Parathyroid adenoma (tissue), 2 donors: ENCODE measurements at regions not wholly inside any gene's neighbourhood (a gene's known extent, or its start where the extent isn't known, plus 50 kb on each side); places are given as distances from the start of the nearest gene placed in this dataset.
"Not testable (repeated sequence)": the region's sequence is repeated elsewhere in the genome, so short reads cannot be mapped to it uniquely, and the experiment has no call there.

Experiments
- H2AFZ ChIP-seq: fragments of 300-600 bp; sonication (generic); one replicate; pipeline ENCODE4 v1.7.0; 2017; ENCODE audit warnings: antibody characterized with exemption, mild to moderate bottlenecking
- H3K27ac ChIP-seq: fragments of 300-600 bp; sonication (generic); one replicate; pipeline ENCODE4 v1.7.0; 2017
- H3K27me3 ChIP-seq: fragments of 300-600 bp; sonication (generic); one replicate; pipeline ENCODE4 v1.7.0; 2017; ENCODE audit warnings: low read length; ENCODE audit not compliant: control insufficient read depth, insufficient read depth
- H3K36me3 ChIP-seq: fragments of 300-600 bp; sonication (generic); one replicate; pipeline ENCODE4 v1.7.0; 2017; ENCODE audit warnings: low read length; ENCODE audit not compliant: control insufficient read depth, insufficient read depth
- H3K4me1 ChIP-seq: fragments of 300-600 bp; sonication (generic); one replicate; pipeline ENCODE4 v1.7.0; 2017; ENCODE audit warnings: control low read depth
- H3K4me2 ChIP-seq: fragments of 300-600 bp; sonication (generic); one replicate; pipeline ENCODE4 v1.7.0; 2017; ENCODE audit warnings: low read length
- H3K4me3 ChIP-seq: fragments of 300-600 bp; sonication (generic); one replicate; pipeline ENCODE4 v1.7.0; 2017; ENCODE audit warnings: low read depth, low read length
- H3K79me2 ChIP-seq: fragments of 300-600 bp; sonication (generic); one replicate; pipeline ENCODE4 v1.7.0; 2017; ENCODE audit warnings: control low read depth
- H3K9ac ChIP-seq: fragments of 300-600 bp; sonication (generic); one replicate; pipeline ENCODE4 v1.7.0; 2017; ENCODE audit warnings: mild to moderate bottlenecking
- H3K9me3 ChIP-seq: fragments of 300-600 bp; sonication (generic); one replicate; pipeline ENCODE4 v1.7.0; 2017; ENCODE audit warnings: low read length; ENCODE audit not compliant: control insufficient read depth
- TF ChIP-seq, protein P1 (sequence below): fragments of 300-600 bp; sonication (generic); IDR thresholded peaks from one replicate; pipeline ENCODE4 v1.7.0; 2017; ENCODE audit warnings: antibody characterized with exemption, mild to moderate bottlenecking
- donor health status: primary hyperparathyroidism.

DNA sequence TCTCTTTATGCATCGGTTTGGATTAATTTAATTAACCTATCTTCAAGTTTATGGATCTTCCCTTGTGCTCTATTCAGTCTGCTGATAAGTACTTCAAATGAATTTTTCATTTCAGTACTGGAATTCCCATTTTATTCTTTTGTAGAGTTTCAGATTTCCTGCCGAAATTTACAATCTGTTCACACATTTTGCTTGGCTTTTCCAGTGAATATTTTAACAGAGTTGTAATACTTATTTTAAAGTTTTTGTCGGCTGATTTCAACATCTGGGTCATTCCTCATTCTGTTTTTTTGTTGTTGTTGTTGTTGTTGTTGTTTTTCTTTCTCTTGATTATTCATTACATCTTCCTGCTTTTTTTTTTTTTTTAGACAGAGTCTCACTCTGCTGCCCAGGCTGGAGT is 89.9 kb upstream of the KCNMA1 start:
- Histone ChIP-seq H3K4me2 (no peak overlapping the region), H3K27me3 (no peaks in the 10 kb centered on the region), H2AFZ (no peak overlapping the region), H3K9ac (no peak overlapping the region), H3K9me3 (no peaks in the 10 kb centered on the region), H3K4me3 (no peak overlapping the region), H3K27ac (no peak overlapping the region), H3K36me3 (no peaks in the 10 kb centered on the region), H3K79me2 (no peaks in the 10 kb centered on the region), H3K4me1 (no peaks in the 10 kb centered on the region)
- TF ChIP-seq, protein P1, sequence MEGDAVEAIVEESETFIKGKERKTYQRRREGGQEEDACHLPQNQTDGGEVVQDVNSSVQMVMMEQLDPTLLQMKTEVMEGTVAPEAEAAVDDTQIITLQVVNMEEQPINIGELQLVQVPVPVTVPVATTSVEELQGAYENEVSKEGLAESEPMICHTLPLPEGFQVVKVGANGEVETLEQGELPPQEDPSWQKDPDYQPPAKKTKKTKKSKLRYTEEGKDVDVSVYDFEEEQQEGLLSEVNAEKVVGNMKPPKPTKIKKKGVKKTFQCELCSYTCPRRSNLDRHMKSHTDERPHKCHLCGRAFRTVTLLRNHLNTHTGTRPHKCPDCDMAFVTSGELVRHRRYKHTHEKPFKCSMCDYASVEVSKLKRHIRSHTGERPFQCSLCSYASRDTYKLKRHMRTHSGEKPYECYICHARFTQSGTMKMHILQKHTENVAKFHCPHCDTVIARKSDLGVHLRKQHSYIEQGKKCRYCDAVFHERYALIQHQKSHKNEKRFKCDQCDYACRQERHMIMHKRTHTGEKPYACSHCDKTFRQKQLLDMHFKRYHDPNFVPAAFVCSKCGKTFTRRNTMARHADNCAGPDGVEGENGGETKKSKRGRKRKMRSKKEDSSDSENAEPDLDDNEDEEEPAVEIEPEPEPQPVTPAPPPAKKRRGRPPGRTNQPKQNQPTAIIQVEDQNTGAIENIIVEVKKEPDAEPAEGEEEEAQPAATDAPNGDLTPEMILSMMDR: no peak

DNA sequence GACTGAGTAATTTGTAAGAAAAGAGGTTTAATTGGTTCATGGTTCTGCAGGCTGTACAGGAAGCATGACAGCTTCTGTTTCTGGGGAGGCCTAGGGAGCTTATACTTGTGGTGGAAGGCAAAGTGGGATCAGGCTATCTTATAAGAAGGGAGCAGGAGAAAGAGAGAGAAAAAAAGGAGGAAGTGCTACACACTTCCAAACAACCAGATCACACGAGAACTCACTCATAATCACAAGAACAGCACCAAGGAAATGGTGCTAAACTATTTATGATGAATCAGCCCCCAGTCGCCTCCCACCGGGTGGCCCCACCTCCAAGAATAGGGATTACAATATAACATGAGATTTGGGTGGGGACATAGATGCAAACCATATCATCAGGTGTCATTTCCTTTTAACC is 89.1 kb upstream of the KCNMA1 start:
- TF ChIP-seq, protein P1: no peak
- H3K9ac ChIP-seq: no peak overlapping the region
- H3K4me3 ChIP-seq: no peak overlapping the region
- H3K27me3 ChIP-seq: no peaks in the 10 kb centered on the region
- H3K4me1 ChIP-seq: no peaks in the 10 kb centered on the region
- H3K79me2 ChIP-seq: no peaks in the 10 kb centered on the region
- H3K27ac ChIP-seq: no peak overlapping the region
- no peaks in the 10 kb centered on the region for H3K36me3 ChIP-seq
- H3K9me3 ChIP-seq: no peaks in the 10 kb centered on the region
- H3K4me2 ChIP-seq: no peak overlapping the region
- H2AFZ ChIP-seq: no peak overlapping the region

DNA sequence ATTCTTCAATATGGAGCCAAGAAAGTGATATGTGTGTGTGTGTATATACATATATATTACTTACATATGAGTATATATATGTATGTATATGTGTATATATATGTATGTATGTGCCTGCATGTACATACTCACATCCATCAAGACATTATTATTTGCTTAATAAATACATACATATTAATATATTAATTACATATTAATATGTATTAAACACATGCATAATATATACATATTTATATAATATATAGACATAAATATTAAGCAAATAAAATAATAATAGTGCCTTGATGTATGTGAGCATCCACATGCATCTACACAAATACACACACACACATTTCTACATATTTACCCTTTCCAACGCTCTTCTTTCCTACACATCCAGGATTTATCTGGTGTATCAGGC is 88.7 kb upstream of the KCNMA1 start:
- H3K36me3 ChIP-seq: no peaks in the 10 kb centered on the region
- TF ChIP-seq, protein P1: no peak

DNA sequence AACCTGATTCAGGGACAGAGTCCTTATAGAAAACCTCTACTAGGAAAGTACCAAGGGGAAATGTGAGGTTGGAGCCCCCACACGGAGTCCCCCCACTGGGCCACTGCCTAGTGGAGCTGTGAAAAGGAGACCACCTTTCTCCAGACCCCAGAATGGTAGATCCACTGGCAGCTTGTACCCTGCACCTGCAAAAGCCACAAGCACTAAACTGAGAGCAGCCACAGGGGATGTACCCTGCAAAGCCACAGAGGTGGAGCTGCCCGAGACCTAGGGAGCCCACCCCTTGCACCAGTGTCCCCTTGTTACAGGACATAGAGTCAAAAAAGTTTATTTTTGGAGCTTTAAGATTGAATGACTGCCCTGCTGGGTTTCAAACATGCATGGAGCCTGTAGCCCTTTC is 87.2 kb upstream of the KCNMA1 start:
- no peak overlapping the region for H3K4me3 ChIP-seq
- H3K4me2 ChIP-seq: no peak overlapping the region
- H3K27ac ChIP-seq: no peak overlapping the region
- no peaks in the 10 kb centered on the region for H3K27me3 ChIP-seq
- TF ChIP-seq, protein P1: no peak
- no peaks in the 10 kb centered on the region for H3K36me3 ChIP-seq
- no peak overlapping the region for H3K9ac ChIP-seq
- H3K79me2 ChIP-seq: no peaks in the 10 kb centered on the region
- no peaks in the 10 kb centered on the region for H3K9me3 ChIP-seq
- H3K4me1 ChIP-seq: no peaks in the 10 kb centered on the region
- no peak overlapping the region for H2AFZ ChIP-seq

More for the DNA sequence above, 88.7 kb upstream of the KCNMA1 start:
- Histone ChIP-seq H3K9ac (no peak overlapping the region), H3K4me3 (no peak overlapping the region), H2AFZ (no peak overlapping the region), H3K9me3 (no peaks in the 10 kb centered on the region), H3K27me3 (no peaks in the 10 kb centered on the region), H3K4me2 (no peak overlapping the region), H3K4me1 (no peaks in the 10 kb centered on the region), H3K79me2 (no peaks in the 10 kb centered on the region), H3K27ac (no peak overlapping the region)

DNA sequence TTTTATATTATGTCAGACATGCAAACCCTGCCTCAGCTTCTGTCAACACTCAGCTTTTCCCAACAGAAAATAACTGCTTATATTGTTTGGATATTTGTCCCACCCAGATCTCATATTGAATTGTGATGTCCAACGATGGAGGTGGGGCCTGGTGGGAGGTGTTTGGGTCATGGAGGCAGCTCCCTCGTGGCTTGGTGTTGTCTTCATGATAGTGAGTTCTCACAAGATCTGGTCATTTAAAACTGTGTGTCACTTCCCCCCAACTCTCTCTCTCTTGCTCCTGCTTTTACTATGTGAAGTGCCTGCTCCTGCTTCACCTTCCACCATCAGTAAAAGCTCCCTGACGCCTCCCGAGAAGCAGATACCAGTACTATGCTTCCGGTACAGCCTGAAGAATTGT is 85.8 kb upstream of the KCNMA1 start:
- no peaks in the 10 kb centered on the region for H3K27me3 ChIP-seq
- H3K79me2 ChIP-seq: no peaks in the 10 kb centered on the region
- TF ChIP-seq, protein P1: no peak
- no peak overlapping the region for H3K4me3 ChIP-seq
- H3K9me3 ChIP-seq: no peaks in the 10 kb centered on the region
- no peak overlapping the region for H3K9ac ChIP-seq
- peaks cover 4% of the 10 kb centered on the region for H3K4me1 ChIP-seq
- H3K36me3 ChIP-seq: no peaks in the 10 kb centered on the region
- H2AFZ ChIP-seq: no peak overlapping the region
- H3K4me2 ChIP-seq: no peak overlapping the region
- H3K27ac ChIP-seq: no peak overlapping the region

DNA sequence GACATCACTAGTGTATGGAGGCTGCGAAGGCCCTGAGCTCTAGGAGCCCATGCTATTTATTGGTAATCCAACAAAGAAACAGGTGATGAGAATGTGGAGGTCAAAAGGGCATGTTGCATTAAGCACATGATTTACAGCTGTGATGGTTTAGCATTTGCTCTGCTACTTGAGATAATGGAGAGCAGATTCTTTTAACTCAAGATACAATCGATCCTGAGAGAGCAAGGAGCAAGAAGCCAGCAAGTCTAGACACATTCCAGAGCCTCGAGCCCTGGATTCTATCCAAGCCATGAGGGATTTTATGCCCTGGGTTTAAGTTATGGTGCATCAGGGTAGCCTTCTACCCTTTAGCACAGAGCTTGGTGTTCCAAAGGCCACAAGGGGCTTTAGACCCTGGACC is 85.3 kb upstream of the KCNMA1 start:
- H2AFZ ChIP-seq, H3K4me1 ChIP-seq, H3K4me3 ChIP-seq, H3K36me3 ChIP-seq, H3K4me2 ChIP-seq, H3K9me3 ChIP-seq, H3K27me3 ChIP-seq, H3K27ac ChIP-seq, H3K9ac ChIP-seq, H3K79me2 ChIP-seq: not testable (repeated sequence)
